ENCODE measurements at regions not wholly inside any gene's neighbourhood (a gene's known extent, or its start where the extent isn't known, plus 50 kb on each side); places are given as distances from the start of the nearest gene placed in this dataset.

GRCh38 chr7:32364581-32364980 lies 125.6 kb downstream of the LSM5 start:
- TF ChIP-seq, protein P1, sequence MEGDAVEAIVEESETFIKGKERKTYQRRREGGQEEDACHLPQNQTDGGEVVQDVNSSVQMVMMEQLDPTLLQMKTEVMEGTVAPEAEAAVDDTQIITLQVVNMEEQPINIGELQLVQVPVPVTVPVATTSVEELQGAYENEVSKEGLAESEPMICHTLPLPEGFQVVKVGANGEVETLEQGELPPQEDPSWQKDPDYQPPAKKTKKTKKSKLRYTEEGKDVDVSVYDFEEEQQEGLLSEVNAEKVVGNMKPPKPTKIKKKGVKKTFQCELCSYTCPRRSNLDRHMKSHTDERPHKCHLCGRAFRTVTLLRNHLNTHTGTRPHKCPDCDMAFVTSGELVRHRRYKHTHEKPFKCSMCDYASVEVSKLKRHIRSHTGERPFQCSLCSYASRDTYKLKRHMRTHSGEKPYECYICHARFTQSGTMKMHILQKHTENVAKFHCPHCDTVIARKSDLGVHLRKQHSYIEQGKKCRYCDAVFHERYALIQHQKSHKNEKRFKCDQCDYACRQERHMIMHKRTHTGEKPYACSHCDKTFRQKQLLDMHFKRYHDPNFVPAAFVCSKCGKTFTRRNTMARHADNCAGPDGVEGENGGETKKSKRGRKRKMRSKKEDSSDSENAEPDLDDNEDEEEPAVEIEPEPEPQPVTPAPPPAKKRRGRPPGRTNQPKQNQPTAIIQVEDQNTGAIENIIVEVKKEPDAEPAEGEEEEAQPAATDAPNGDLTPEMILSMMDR (IDR thresholded peaks at IDR 0.05) = no peak
- TF ChIP-seq POLR2AphosphoS5 (IDR thresholded peaks at IDR 0.05) (no peak), EP300 (IDR thresholded peaks at IDR 0.05) (no peak)
